ENCODE measurements at regions not wholly inside any gene's neighbourhood (a gene's known extent, or its start where the extent isn't known, plus 50 kb on each side); places are given as distances from the start of the nearest gene placed in this dataset.

DNA sequence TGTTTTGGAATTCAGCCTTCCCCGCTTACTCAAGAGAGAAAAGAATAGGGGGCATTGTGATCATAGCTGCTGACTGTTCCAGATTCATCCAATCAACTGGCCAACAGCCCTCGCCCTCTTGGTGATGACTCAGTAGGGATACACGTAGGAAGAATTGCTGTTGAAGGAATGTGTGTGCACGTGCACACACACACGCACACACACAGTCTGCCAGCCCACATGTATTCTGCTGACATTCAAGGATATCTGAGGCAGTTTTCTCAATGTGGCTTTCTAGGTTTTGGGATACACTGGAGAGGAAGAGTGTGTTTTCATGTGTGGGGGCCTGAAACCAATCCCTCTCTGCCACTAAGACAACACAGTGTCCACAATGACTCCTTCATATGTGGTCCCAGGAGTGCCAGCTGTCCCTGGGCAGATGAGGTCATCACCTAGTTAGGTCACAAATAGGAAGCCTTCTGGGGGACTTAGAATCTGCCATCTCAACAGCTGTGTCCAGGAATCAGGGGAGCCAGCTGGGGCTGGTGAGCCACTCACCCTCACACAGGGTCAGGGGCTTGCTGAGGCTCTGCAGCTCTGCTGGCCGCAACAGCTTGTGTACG, 352.6 kb downstream of the SS18 start:
- DNase-seq (ENCODE audit: missing footprints) (no peak), ATAC-seq (no peak)
- intact Hi-C loops (cut with DNase I): no loop called here

DNA sequence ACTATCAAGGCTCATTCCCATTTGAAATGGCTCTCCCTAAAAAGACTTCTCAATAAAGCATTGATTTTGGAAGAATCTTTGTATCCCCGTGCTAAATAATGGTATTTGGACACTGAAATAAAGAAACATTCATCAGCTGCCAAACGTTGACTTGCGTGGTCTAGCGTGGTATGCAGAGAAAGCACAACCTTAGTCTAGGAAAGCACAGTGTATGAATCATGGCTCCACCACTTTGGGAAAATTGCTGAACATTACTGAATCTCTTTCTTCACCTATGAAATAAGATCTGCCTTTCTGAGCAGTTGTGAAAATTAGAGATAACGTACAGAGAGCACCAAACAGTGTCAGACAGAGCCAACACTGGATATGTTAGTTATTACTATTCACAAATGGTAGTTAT, 353.9 kb downstream of the SS18 start:
- intact Hi-C loops (cut with DNase I): no loop called here
- no peak for DNase-seq (ENCODE audit: missing footprints)
- ATAC-seq: no peak

DNA sequence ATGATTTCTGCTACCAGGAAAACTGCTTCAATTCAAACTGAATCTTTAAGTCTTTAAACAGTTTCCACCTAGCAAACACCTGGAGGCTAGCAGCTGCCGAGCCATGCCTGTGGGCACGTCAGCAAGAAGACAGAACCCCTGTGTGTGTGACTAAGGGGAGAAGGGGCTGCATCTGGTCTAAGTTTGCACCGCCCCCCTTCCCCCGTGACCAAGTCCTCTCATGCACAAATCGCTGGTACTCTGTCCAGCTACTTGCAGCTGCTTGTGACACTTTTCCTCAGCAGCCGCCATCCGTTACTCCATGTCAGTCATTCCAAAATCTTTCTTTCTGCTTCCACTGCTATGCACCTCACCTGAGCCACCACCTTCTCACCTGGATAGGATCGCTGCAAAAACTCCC, 355.0 kb downstream of the SS18 start:
- DNase-seq (ENCODE audit: missing footprints): no peak
- no peak for ATAC-seq
- intact Hi-C loops (cut with DNase I): no loop called here

DNA sequence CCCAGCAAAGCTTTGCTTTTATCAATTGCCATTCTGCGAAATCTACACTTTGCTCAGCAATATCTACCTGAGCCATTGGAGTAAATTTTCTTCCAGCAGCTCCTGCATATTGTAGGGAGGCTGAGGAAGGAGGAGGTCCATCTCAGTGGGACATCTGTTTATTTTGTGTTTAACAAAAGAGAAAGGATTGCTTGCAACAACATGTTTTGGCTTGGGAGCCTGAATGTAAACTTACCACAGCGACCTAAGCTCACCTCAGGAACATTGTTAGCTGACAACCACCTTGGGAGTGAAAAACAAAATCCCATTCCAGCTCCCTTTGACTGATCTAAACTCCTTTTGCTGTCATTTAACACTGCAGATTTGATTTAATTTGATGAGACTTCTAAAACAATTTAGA, 356.1 kb downstream of the SS18 start:
- intact Hi-C loops (cut with DNase I): no loop called here
- DNase-seq (ENCODE audit: missing footprints) (no peak), ATAC-seq (no peak)

DNA sequence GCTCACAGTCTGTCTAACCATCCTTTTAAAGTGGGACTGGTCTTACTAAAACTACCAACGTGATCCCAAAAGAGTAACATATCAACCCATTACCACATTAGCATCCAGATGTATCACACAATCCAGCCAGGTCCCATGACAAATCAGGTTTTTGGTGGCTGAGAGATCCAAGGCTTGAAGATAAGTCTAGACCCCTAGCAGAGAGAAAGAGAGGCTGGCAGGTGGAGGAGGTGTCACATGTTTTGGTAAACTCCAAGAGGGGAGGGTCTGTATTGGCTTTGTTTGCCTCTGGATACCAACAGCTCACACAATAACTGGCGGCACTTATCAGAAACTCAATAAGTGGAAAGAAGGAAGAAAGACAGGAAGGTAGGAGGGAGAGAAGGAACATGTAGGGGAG, 357.6 kb downstream of the SS18 start:
- DNase-seq (ENCODE audit: missing footprints): no peak
- no peak for ATAC-seq
- intact Hi-C loops (cut with DNase I): no loop called here

DNA sequence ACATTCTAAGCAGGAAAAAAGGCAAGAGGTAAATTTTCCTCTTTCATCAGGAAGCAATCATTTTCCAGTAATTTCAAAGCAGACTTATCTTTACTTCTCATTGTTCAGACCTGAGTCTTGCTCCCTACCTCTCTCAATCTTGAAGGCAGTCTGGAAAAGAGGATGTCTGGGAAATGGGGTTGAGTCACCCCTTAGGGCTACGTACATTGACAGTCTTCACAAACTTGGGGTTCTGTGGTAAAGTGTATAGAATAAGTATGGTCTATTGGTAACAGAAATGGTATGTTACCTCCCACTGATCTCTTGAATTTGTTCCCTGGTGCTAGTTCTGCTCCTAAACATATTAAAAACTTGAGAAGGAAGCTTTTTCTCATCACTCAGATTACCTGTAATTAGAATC, 361.3 kb downstream of the SS18 start:
- intact Hi-C loops (cut with DNase I): no loop called here
- DNase-seq (ENCODE audit: missing footprints) (no peak), ATAC-seq (no peak)

DNA sequence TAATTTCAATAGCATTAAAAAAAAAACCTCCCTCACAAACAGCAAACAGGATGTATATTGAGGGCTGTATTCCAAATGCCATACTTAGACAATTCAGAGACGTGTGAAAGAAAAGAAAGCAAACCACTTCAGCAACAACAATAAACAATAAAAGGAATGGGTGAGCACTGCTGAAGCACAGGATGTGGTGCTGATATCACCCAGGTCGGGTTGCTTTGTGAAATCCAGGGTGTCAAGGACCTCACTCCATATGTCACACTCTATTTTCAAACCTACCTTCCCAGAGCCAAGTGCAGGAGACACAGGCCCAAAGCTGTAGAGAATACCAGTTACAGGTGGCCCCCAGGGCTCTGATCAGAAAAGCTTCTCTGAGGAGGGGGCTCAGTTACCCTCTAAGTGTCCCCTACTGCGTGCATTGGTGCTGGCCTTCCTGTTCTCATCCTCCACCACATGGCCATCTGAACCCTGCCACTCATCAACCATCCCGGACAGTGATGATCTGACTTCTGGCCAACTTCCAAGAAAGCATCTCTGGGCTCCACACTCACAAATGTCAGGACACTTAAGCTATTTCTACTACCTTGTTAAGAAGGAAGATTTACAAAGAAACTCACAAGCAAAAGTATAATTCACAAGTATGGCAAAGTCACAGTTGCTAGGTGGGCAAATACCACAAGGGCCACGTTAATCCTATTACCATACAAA, 363.0 kb downstream of the SS18 start:
- intact Hi-C loops (cut with DNase I): no loop called here
- no peak for ATAC-seq
- no peak for DNase-seq (ENCODE audit: missing footprints)

DNA sequence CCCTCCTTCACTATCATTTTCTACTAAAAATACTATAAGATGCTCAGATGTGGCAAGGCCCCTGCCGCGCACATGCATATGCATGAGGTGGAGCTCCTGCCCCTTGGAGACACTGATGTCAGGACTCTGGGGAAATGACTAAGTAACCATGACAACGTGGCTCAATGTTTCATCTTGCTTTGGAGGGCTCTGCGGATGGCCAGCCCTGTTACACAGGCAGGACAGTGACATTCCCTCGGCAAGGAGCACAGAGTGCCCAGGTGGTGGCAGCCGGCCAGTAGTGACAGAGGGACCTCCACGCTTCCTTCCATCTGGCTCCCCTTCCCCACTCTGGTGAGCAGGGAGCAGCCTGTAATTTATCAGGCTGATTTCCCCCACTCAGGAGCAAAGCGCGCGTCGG, 364.1 kb downstream of the SS18 start:
- ATAC-seq (no peak), DNase-seq (ENCODE audit: missing footprints) (no peak)
- intact Hi-C loops (cut with DNase I): no loop called here

DNA sequence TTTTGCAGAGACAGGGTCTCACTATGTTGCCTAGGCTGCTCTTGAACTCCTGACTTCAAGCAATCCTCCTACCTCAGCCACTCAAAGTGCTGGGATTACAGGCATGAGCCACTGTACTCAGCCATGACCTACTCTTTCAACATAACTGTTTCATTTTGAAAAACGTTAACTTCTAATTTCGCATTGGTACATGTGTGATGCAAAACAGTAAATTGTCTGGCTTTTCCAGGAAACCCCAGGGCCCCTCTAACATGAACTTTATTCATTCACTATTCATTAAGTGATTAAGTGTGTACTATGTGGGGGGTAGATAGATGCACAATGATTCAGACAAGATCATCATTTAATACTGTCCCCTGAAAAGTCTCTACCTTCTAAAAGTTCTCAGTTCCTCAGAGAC, 364.9 kb downstream of the SS18 start:
- no peak for ATAC-seq
- intact Hi-C loops (cut with DNase I): no loop called here
- DNase-seq (ENCODE audit: missing footprints): no peak

DNA sequence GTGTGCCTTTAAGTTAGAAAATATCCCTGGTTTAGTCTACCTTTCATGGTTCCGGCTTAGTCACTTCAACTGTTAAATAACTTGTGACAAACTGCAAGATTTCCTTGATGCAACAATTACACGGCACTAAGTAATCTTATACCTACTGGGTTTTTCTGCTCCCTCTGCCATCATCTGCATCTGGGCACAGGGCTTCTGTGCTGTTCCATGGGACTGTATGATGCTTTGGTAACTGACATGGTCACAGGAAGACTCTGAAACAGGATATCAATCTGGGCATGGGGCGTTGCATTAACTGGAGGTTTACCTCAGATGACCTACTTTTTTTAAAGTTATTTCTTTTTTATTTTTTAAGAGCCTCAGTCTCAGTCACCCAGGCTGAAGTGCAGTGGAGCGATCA, 365.4 kb downstream of the SS18 start:
- no peak for DNase-seq (ENCODE audit: missing footprints)
- ATAC-seq: no peak
- intact Hi-C loops (cut with DNase I): no loop called here

DNA sequence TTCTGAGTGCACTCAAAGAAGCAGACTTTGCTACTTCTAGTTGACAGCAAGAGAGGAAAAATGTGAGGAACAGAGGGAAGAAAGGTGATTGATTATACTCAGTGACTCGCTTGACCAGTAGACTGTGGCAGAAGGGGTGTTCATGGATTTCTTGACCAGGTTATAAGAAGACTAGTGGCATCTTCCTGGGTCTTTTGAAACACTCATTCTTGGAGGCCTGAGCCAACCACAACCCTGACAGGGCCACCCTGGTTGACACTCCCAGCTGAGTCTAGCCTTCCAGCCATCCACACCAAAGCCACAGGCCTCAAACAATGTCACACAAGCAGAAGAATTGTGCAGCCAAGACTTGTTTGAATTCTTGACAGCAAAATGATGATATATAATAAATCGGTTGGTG, 366.3 kb downstream of the SS18 start:
- intact Hi-C loops (cut with DNase I): no loop called here
- DNase-seq (ENCODE audit: missing footprints): no peak

DNA sequence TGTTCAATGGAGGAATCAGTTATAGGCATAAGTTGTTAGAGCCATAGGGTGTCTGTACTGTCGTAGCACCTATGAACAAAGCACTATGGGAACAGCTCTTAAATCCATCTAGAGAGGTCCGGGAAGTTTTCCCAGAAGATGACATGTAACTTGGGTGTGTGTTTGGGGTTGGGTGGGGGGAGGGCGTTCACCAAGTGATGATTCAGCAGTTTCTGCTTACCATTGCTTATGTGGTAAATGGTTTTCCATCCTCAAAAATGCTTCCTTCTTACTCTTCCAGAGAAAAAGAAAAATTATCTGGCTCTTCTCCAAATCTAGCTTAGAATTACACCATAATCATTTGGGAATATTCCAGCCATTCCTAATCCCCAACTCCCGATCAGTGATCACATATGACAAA, 361.1 kb upstream of the ZNF521 start:
- intact Hi-C loops (cut with DNase I): no loop called here
- DNase-seq (ENCODE audit: missing footprints): no peak
- no peak for ATAC-seq

More for the DNA sequence above, 366.3 kb downstream of the SS18 start:
- ATAC-seq: no peak

DNA sequence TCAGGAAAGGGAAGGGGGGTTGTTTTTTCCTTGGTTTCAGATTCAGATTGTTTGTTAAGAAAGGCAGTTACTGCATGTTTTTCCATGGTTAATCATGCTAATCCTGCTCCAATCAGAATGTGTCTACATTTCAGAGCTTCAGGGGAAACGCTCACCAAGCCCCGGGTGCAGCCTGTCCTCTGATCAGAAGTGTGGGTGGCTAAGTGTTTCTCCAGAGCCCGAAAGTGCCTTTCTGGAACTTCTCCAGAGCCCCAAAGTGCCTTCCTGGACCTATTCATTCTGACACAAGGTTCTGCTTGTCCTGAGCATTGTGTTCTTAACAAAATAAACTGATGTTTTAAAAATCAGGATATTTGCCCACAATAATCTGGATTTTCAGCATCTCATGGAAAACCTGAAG, 359.0 kb upstream of the ZNF521 start:
- DNase-seq (ENCODE audit: missing footprints): no peak
- intact Hi-C loops (cut with DNase I): no loop called here
- ATAC-seq: no peak

DNA sequence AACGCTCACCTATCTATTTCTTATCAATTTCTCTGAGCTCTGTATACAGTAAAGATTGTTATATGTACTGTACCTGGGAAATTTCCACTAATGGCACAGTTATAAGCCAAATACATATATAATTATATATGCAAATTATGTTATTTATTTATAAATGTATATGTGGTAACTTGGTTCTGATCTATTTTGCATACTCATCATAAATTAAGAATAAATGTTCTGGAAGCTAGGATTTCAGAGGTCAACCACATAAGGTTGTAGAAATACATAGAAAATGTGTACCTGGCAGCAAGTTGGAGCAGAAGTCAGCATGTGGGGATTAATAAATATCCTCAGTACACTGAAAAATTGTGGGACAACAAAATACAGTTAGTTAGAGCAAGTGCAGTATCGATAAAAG, 353.7 kb upstream of the ZNF521 start:
- no peak for ATAC-seq
- no peak for DNase-seq (ENCODE audit: missing footprints)
- intact Hi-C loops (cut with DNase I): no loop called here

DNA sequence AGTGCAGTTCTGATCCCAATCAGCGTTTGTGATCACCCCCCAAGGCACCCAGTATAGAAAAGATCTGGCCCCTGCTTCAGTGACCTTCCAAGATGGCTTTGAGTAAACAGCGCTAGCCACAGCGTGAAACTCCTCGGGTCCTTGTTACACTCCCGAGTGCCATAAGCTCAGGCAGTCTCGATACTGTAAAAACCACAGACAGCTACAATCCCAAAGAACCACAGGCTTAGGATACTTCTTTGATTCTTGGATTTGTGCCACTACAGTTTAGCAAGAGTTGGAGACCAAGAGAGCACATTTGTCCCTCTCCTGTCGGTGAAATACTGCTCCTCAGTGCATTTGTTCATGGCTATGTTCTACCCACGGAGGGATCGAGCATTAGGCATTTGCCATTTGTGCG, 352.5 kb upstream of the ZNF521 start:
- no peak for ATAC-seq
- DNase-seq (ENCODE audit: missing footprints): no peak
- intact Hi-C loops (cut with DNase I): no loop called here

DNA sequence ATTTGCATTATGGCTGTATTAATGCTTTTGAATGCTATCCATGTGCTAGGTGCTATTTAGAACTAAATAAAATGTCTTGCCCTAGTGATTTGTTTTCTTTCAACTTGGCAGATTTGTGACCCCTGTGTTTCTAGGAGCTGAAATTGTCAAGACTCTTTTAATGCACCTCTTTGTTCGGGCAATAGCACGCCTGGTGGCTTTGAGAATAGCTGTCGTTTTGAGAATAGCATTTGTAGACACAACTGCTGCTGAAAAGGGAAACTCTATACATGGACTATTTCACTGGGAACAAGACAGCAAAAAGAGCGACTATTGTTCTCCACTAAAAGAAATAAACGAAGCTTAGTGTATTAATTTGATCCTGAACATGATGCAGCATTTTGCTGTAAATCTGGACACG, 352.1 kb upstream of the ZNF521 start:
- DNase-seq (ENCODE audit: missing footprints) (no peak), ATAC-seq (no peak)
- intact Hi-C loops (cut with DNase I): no loop called here

DNA sequence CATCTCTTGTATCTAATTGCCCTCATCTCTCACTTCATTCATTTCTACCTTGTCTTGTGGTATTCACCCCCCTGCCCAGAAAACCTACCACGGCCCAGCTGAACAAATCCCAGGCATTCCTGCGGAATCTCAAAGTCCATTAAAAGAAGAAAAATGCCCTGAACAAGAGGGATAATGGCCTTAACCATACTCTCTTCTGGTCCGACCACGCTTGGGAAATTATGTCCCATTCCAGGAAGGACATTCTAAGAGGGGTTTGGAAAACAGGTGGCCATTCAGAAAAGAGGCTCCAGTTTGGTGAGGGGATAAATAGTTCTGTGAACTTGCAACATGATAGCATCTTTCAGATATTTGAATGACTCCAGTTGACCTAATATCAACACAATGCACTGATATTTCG, 349.9 kb upstream of the ZNF521 start:
- intact Hi-C loops (cut with DNase I): no loop called here
- no peak for DNase-seq (ENCODE audit: missing footprints)
- no peak for ATAC-seq

DNA sequence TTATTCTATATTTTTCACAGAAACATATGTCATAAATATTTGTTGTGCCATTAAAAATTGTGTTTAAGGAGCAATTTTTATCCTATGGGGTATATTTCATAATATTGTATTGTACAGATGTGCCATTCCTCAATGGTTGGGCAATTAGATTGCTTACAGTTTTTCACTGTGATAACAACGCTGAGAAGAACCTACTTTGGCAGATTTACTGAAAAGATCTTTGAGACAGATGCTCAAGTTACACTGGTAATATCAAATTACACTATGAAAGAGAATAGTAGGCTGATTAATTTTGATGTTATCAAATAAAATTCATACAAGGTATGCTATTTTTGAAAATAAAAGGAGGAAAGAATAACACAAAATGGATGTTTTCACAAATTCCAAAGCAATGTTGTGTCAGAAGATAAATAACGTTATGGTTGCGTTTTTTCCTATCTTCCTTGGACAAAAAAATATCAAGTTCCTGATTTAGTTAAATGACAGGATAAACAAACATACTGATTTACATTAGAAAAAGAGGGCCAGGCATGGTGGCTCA, 335.1 kb upstream of the ZNF521 start:
- intact Hi-C loops (cut with DNase I): no loop called here
- no peak for ATAC-seq
- DNase-seq (ENCODE audit: missing footprints): no peak

DNA sequence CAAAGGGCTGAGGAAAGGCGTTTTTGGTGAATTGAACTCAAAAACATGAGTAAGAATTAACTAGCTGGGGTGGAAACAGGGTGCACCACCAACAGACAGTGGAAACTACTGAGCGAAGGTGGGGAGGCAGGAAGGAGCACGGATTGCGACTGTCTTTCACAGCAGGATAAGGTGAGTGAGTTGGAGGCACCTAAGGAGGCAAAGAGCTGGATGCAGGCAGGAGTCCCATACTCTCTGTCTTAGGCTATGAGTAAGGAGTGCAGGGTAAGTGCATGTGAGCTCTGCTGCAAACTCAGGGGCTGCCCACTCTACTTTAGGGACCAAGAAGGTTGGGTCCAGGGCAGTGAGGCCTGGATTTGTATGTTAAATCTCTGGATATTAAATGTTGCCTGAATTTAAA, 333.1 kb upstream of the ZNF521 start:
- DNase-seq (ENCODE audit: missing footprints) (no peak), ATAC-seq (no peak)
- intact Hi-C loops (cut with DNase I): no loop called here

DNA sequence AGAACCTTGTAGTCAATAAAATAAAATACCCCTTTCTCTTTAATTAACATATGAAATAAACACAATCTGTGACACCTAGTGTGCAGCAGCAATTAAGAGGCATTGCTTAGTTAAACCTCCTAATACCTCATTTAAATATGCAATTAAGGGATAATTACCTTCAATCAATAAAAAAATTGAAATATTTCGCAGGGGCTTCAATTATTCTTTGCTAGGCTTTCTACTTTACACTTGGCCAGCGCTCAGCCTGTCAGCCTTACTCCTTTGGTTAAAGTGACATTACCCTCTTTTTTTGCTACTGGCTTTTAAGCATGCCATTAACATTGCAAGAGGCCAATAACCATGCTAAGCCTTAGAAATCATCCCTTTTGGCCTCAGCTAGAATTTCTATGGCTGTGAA, 327.5 kb upstream of the ZNF521 start:
- DNase-seq (ENCODE audit: missing footprints): no peak
- no peak for ATAC-seq
- intact Hi-C loops (cut with DNase I): no loop called here

DNA sequence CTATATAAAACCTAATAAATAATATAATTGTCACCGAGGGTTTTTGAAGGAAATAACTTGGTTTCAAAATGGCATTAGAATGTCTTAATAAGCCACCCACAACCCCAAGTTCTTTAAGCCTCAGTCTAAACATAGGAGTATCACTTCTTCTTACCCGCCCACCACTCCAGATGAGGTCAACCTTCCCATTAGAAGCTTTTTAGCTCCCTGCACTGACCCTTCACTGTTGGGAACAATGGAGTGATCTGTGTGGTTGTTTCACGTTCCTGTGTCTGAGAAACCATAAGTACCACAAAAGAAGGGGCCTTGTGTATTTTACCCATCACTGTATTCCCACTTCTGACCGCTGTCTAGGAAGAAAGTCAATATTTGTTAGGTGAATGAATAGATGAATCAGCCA, 326.3 kb upstream of the ZNF521 start:
- intact Hi-C loops (cut with DNase I): no loop called here
- ATAC-seq: no peak
- DNase-seq (ENCODE audit: missing footprints): no peak

Data from Right ventricle myocardium inferior (tissue), 1 donor.